HEK293 (cell line): ENCODE measurements at regions not wholly inside any gene's neighbourhood (a gene's known extent, or its start where the extent isn't known, plus 50 kb on each side); places are given as distances from the start of the nearest gene placed in this dataset.

Source experiments
- CTCF ChIA-PET: fragments of 350-600 bp; formaldehyde crosslinking; extraction: SDS; loops from one replicate; lab custom pipeline; 2021; ENCODE audit warnings: antibody characterized with exemption; lab: Yijun Ruan, JAX
- POLR2A ChIA-PET: fragments of 300-600 bp; formaldehyde crosslinking; extraction: SDS; loops from one replicate; lab custom pipeline; 2020; ENCODE audit warnings: antibody characterized with exemption, inconsistent platforms; lab: Yijun Ruan, JAX
- H3K27ac ChIP-seq: fragments of 200-500 bp; sonication (Bioruptor generic); 2 replicates; pipeline ENCODE4 v1.5.1; 2014; ENCODE audit warnings: low read depth, low read length, control low read depth, inconsistent platforms; ENCODE audit errors: extremely low read depth
- H3K36me3 ChIP-seq, 2 experiments: fragments of 200-500 bp in 1 of 2; sonication (Bioruptor generic) in 1 of 2; 1 replicate in 1 of 2; 2 replicates in 1 of 2; pipeline ENCODE4 v1.5.1; 2014 to 2017; ENCODE audit warnings: inconsistent platforms in 2 of 2, low read length in 2 of 2; ENCODE audit not compliant: control insufficient read depth in 2 of 2, insufficient read depth in 1 of 2
- H3K4me1 ChIP-seq: fragments of 200-500 bp; sonication (Bioruptor generic); 2 replicates; pipeline ENCODE4 v1.5.1; 2014; ENCODE audit warnings: mild to moderate bottlenecking, low read length, inconsistent platforms; ENCODE audit not compliant: control insufficient read depth, insufficient read depth
- H3K4me3 ChIP-seq: 2 replicates; pipeline ENCODE4 v1.5.1; 2011; ENCODE audit warnings: low read depth, mild to moderate bottlenecking, control low read depth, low read length, moderate library complexity
- H3K9me3 ChIP-seq: fragments of 200-500 bp; sonication (Bioruptor generic); 2 replicates; pipeline ENCODE4 v1.5.1; 2014; ENCODE audit warnings: low read depth, low read length, inconsistent platforms; ENCODE audit not compliant: control insufficient read depth, insufficient read depth
- BCL11B ChIP-seq: fragments of 450-650 bp; formaldehyde crosslinking; IDR thresholded peaks from 2 replicates; pipeline ENCODE4 v1.5.1; 2016; ENCODE audit warnings: low read depth, missing biosample characterization, missing genetic modification characterization
- GLI4 ChIP-seq: fragments of 450-650 bp; formaldehyde crosslinking; IDR thresholded peaks from 2 replicates; pipeline ENCODE4 v1.5.1; 2016; ENCODE audit warnings: missing biosample characterization, missing genetic modification characterization
- HOXC10 ChIP-seq: sonication (generic); formaldehyde crosslinking; IDR thresholded peaks from 2 replicates; pipeline ENCODE4 v1.8.1; 2023; ENCODE audit warnings: mild to moderate bottlenecking, missing genetic modification reagents
- KLF1 ChIP-seq: fragments of 450-650 bp; formaldehyde crosslinking; IDR thresholded peaks from 2 replicates; pipeline ENCODE4 v1.5.1; 2016; ENCODE audit warnings: missing biosample characterization, missing genetic modification characterization
- KLF7 ChIP-seq: fragments of 450-650 bp; formaldehyde crosslinking; IDR thresholded peaks from 2 replicates; pipeline ENCODE4 v1.5.1; 2016; ENCODE audit warnings: missing biosample characterization, missing genetic modification characterization, borderline replicate concordance
- PRDM1 ChIP-seq: fragments of 450-650 bp; formaldehyde crosslinking; IDR thresholded peaks from 2 replicates; pipeline ENCODE4; 2016; ENCODE audit warnings: missing biosample characterization, missing genetic modification characterization
- ZBTB21 ChIP-seq: fragments of 450-650 bp; formaldehyde crosslinking; IDR thresholded peaks from 2 replicates; pipeline ENCODE4 v1.5.1; 2017; ENCODE audit warnings: missing biosample characterization, missing genetic modification characterization
- ZEB2 ChIP-seq: fragments of 450-650 bp; formaldehyde crosslinking; IDR thresholded peaks from 2 replicates; pipeline ENCODE4 v1.5.1; 2016; ENCODE audit warnings: missing biosample characterization, missing genetic modification characterization
- ZFP37 ChIP-seq: fragments of 450-650 bp; formaldehyde crosslinking; IDR thresholded peaks from 2 replicates; pipeline ENCODE4 v1.5.1; 2016; ENCODE audit warnings: missing biosample characterization, missing genetic modification characterization
- ZNF138 ChIP-seq: fragments of 450-650 bp; formaldehyde crosslinking; IDR thresholded peaks from 2 replicates; pipeline ENCODE4 v1.5.1; 2016; ENCODE audit warnings: missing biosample characterization, missing genetic modification characterization, borderline replicate concordance
- ZNF146 ChIP-seq: fragments of 450-650 bp; formaldehyde crosslinking; IDR thresholded peaks from 2 replicates; pipeline ENCODE4 v1.5.1; 2016; ENCODE audit warnings: missing biosample characterization, missing genetic modification characterization
- ZNF174 ChIP-seq: fragments of 450-650 bp; formaldehyde crosslinking; IDR thresholded peaks from 2 replicates; pipeline ENCODE4 v1.5.0; 2017; ENCODE audit warnings: missing biosample characterization, mild to moderate bottlenecking, missing genetic modification characterization
- ZNF24 ChIP-seq: fragments of 450-650 bp; formaldehyde crosslinking; IDR thresholded peaks from 2 replicates; pipeline ENCODE4 v1.5.1; 2016; ENCODE audit warnings: missing biosample characterization, missing genetic modification characterization
- ZNF248 ChIP-seq: fragments of 450-650 bp; formaldehyde crosslinking; IDR thresholded peaks from 2 replicates; pipeline ENCODE4 v1.5.1; 2017; ENCODE audit warnings: missing biosample characterization, missing genetic modification characterization
- ZNF292 ChIP-seq: fragments of 450-650 bp; formaldehyde crosslinking; IDR thresholded peaks from 2 replicates; pipeline ENCODE4 v1.5.1; 2016; ENCODE audit warnings: low read depth, missing biosample characterization, missing genetic modification characterization, borderline replicate concordance
- ZNF341 ChIP-seq: fragments of 450-650 bp; formaldehyde crosslinking; IDR thresholded peaks from 2 replicates; pipeline ENCODE4; 2016; ENCODE audit warnings: low read depth, missing biosample characterization, missing genetic modification characterization
- ZNF350 ChIP-seq: fragments of 450-650 bp; formaldehyde crosslinking; IDR thresholded peaks from 2 replicates; pipeline ENCODE4 v1.5.0; 2017; ENCODE audit warnings: missing biosample characterization, mild to moderate bottlenecking, missing genetic modification characterization
- ZNF513 ChIP-seq: fragments of 450-650 bp; IDR thresholded peaks from 2 replicates; pipeline ENCODE4 v1.5.1; 2018; ENCODE audit warnings: missing biosample characterization, missing genetic modification characterization
- ZNF600 ChIP-seq: fragments of 450-650 bp; formaldehyde crosslinking; IDR thresholded peaks from 2 replicates; pipeline ENCODE4 v1.5.1; 2016; ENCODE audit warnings: missing biosample characterization, missing genetic modification characterization
- ZNF664 ChIP-seq: fragments of 450-650 bp; formaldehyde crosslinking; IDR thresholded peaks from 2 replicates; pipeline ENCODE4 v1.5.1; 2016; ENCODE audit warnings: missing biosample characterization, missing genetic modification characterization
- ZNF747 ChIP-seq: fragments of 450-650 bp; formaldehyde crosslinking; IDR thresholded peaks from 2 replicates; pipeline ENCODE4 v1.5.1; 2016; ENCODE audit warnings: missing biosample characterization, missing genetic modification characterization
- ZNF76 ChIP-seq: fragments of 450-650 bp; formaldehyde crosslinking; IDR thresholded peaks from 2 replicates; pipeline ENCODE4; 2016; ENCODE audit warnings: low read depth, missing biosample characterization, missing genetic modification characterization, borderline replicate concordance
- ZNF785 ChIP-seq: fragments of 450-650 bp; formaldehyde crosslinking; IDR thresholded peaks from 2 replicates; pipeline ENCODE4 v1.5.1; 2016; ENCODE audit warnings: missing biosample characterization, missing genetic modification characterization
- ZNF791 ChIP-seq: fragments of 450-650 bp; formaldehyde crosslinking; IDR thresholded peaks from 2 replicates; pipeline ENCODE4 v1.5.1; 2016; ENCODE audit warnings: missing biosample characterization, missing genetic modification characterization
- ZSCAN16 ChIP-seq: fragments of 450-650 bp; formaldehyde crosslinking; IDR thresholded peaks from 2 replicates; pipeline ENCODE4 v1.5.1; 2016; ENCODE audit warnings: missing biosample characterization, missing genetic modification characterization

GRCh38 chr12:94761559-94761958 is 111.2 kb upstream of the TMCC3 start (continued):
- no peak for TF ChIP-seq KLF1
- TF ChIP-seq KLF7 = no peak
- no peak for TF ChIP-seq ZNF600 (tag by site-specific recombination)
- TF ChIP-seq ZNF292 (tag by site-specific recombination) = no peak
- no peak for TF ChIP-seq ZNF76 (tag by site-specific recombination)

- no peak for TF ChIP-seq GLI4
- no peak for TF ChIP-seq ZBTB21 (tag by site-specific recombination)
- 0 out of 2 replicates have a peak, but pooled peaks have one; percentile 17 for TF ChIP-seq ZNF146 (tag by site-specific recombination)
- TF ChIP-seq ZNF341 (tag by site-specific recombination) = no peak
- TF ChIP-seq ZEB2 (tag by site-specific recombination) = no peak
- TF ChIP-seq, all 188 proteins: peak for 1
- no peaks in the 10 kb centered on the region for H3K9me3 ChIP-seq
- no peaks in the 10 kb centered on the region for H3K36me3 ChIP-seq
- no peak overlapping the region for H3K4me3 ChIP-seq
- CTCF ChIA-PET = interaction anchor here (1.8 to 2.4 kb wide), 2 partner anchors 115 to 214 kb away, joined by 7 to 11 read pairs; no protein-coding TSS in a partner anchor
- no peak overlapping the region for H3K27ac ChIP-seq
- no peaks in the 10 kb centered on the region for H3K4me1 ChIP-seq
- POLR2A ChIA-PET = no interaction called here
Measured at GRCh38 chr12:94760786-94761185, 110.4 kb upstream of the TMCC3 start.

GRCh38 chr12:94756789-94757188 is 106.4 kb upstream of the TMCC3 start:
- H3K9me3 ChIP-seq = no peaks in the 10 kb centered on the region
- ChIA-PET POLR2A (no interaction called here), CTCF (interaction anchor here (1.2 kb wide), 1 partner anchor 46 kb away, joined by 4 read pairs; no protein-coding TSS in a partner anchor)
- no peak for TF ChIP-seq ZNF513 (tag by site-specific recombination)
- TF ChIP-seq ZNF785 (tag by site-specific recombination) = no peak
- no peak for TF ChIP-seq ZFP37 (tag by site-specific recombination)
- no peak for TF ChIP-seq ZNF747 (tag by site-specific recombination)
- TF ChIP-seq ZNF350 (tag by site-specific recombination) = no peak
- no peak for TF ChIP-seq ZNF174 (tag by site-specific recombination)
- no peak overlapping the region for H3K4me3 ChIP-seq
- H3K36me3 ChIP-seq = no peaks in the 10 kb centered on the region
- H3K27ac ChIP-seq = no peak overlapping the region
- no peaks in the 10 kb centered on the region for H3K4me1 ChIP-seq

GRCh38 chr12:94755598-94755997 is 105.2 kb upstream of the TMCC3 start:
- POLR2A ChIA-PET = no interaction called here
- no peaks in the 10 kb centered on the region for H3K36me3 ChIP-seq
- CTCF ChIA-PET = interaction anchor here (0.6 to 1.2 kb wide), 8 partner anchors 8 to 210 kb away, joined by 3 to 6 read pairs (median 4); no protein-coding TSS in a partner anchor
- H3K4me1 ChIP-seq = no peaks in the 10 kb centered on the region
- TF ChIP-seq ZNF248 (tag by site-specific recombination) (no peak), HOXC10 (CRISPR knock-in tag) (no peak), BCL11B (tag by site-specific recombination) (no peak), ZNF24 (tag by site-specific recombination) (no peak), PRDM1 (no peak), ZNF664 (tag by site-specific recombination) (no peak), ZNF791 (tag by site-specific recombination) (no peak), ZNF138 (tag by site-specific recombination) (no peak), ZSCAN16 (tag by site-specific recombination) (no peak)
- H3K27ac ChIP-seq = no peak overlapping the region
- H3K4me3 ChIP-seq = no peak overlapping the region
- no peaks in the 10 kb centered on the region for H3K9me3 ChIP-seq
